GM19397 (cell line): ENCODE measurements at regions not wholly inside any gene's neighbourhood (a gene's known extent, or its start where the extent isn't known, plus 50 kb on each side); places are given as distances from the start of the nearest gene placed in this dataset.
"Not testable (repeated sequence)": the region's sequence is repeated elsewhere in the genome, so short reads cannot be mapped to it uniquely, and the experiment has no call there.

Experiments
- ATAC-seq: cut with Tn5 transposase; IDR thresholded peaks from one replicate; pipeline ENCODE4 v1.9.1; 2021; ENCODE audit warnings: mild to moderate bottlenecking, moderate library complexity; ENCODE audit not compliant: unreplicated experiment

GRCh38 chr22:49336483-49336882 lies 491.2 kb downstream of the BRD1 start:
- not testable (repeated sequence) for ATAC-seq

GRCh38 chr22:49334976-49335375 lies 492.7 kb downstream of the BRD1 start:
- no peak for ATAC-seq

- no peak for ATAC-seq
These were observed 493.3 kb downstream of the BRD1 start for GRCh38 chr22:49334449-49334789.

- ATAC-seq = no peak
These were observed 494.5 kb downstream of the BRD1 start for GRCh38 chr22:49333206-49333605.

- no peak for ATAC-seq
These were observed 495.0 kb downstream of the BRD1 start for GRCh38 chr22:49332691-49333090.

- ATAC-seq = no peak
These were observed 495.8 kb downstream of the BRD1 start for GRCh38 chr22:49331878-49332277.

GRCh38 chr22:49331223-49331815 lies 496.4 kb downstream of the BRD1 start:
- no peak for ATAC-seq

DNA sequence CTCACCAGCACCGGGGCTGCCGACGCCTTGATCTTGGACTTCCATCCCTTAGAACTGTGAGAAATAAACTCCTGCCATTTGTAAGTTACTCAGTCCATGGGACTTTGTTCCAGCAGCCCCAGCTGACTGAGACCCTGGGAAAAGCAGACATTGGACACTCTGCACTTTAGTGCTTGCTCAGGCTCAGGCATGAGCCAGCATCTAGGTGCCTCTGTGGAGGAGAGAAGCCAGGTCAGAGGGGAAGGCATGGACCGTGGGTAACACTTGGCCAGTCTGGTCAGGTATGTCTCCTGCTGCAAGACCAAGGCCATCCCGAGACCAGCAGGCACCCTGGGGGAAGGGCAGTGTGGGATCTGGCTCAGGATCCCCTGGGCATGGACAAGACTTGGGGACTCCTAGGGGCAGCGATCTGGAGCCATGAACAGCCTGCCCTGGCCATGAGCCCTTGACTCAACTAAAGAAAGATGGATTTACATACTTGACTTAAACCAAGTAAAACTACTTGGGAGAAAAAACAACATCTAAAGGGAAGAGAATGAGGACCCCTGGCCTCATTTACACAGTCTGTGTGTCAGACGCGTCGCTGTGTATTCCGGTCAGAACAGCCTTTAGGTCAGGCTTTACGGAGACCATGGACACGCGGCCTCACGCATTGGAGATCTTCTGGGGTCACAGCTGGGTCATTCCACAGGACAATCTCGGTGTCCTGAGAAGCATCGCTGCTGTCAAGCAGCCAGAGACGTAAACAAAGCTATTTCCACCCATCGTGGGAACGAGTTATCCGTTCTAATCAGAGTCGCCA lies 497.1 kb downstream of the BRD1 start:
- ATAC-seq = no peak

DNA sequence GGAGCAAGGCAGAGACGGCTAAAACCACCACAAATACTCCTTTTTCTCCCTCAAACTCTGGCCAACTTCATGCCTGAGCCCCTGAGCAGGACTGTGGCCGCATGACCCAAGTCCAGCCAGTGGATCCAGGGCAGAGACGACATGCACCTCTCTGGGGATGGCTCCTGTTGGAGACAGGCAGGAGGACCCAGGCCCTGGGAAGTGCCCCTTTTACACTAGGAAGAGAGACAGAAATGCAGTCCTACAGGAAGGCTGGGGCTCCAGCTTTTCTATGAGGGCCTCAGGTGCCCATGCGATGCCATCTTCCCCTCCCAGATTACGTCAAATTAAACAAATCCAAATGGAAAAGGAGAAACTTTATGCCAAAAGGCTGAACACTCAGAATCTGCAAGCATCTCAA lies 498.0 kb downstream of the BRD1 start:
- ATAC-seq = no peak

DNA sequence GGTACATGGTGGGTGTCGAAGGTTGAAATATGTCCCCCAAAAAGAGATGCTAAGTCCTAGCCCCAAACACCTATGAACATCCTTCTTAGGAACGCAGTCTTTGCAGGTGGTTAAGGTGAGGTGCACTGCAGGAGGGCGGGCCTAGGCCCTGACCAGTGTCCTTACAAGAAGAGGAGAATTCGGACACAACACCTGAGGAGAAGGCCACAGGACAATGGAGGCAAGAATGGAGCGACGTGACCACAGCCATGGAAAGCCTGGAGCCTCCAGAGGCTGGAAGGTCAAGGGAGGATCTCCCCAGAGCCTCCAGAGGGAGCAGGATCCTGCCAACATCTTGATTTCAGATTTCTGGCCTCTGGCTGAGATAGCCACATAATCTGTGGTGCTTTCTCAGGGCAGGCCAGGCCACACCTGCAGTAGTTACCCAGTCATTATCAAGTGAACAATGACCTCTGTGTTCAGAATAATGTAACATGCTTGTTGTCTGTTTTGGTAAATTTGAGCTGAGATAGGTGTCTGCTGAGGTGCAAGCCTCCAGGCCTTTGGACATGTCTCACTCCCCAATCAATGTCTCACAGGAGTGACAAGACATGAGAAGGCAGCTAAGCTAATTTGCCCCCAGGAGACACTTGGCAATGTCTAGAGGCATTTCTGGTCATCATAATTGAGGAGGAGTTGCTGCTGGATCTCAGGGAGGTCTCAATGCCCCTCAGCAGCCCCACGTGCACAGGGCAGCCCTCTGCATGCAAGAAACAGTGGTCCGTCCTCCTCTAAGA lies 498.9 kb downstream of the BRD1 start:
- ATAC-seq = no peak

- ATAC-seq = no peak
These were observed 499.6 kb downstream of the BRD1 start for GRCh38 chr22:49328118-49328475.

DNA sequence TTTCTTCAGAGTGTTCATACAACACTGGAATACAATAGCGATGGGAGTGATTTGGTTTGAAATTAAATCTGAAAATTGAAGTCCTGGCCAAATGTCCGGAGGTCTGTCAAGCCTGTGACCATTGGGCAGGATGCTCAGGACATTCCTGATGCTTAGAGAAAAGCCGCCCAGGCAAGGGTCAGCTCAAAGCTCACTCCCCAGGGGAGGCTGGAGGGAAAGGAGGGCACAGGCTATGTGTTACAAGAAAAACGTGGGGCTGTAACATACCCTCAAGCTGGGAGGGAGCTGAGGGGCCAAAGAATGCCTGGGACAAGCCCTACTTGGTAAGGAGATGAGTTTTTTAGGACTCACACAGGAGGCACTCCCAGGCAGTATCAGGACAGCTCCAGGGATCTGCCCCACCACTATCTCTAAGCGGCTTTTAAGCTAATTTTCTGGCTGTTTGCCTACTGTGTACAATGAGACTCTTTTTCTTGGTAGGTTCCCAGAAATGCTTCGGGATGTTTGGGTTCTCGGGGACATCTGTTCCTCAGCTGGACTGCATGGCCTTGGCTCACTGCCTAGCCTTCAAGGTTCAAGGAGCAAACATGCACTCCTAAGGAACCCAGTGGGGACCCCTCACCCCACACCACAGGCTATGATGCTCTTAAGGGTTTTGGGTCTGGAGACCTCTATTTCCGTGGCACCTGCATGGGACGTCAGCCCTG lies 500.1 kb downstream of the BRD1 start:
- ATAC-seq = no peak

GRCh38 chr22:49326558-49326957 lies 501.1 kb downstream of the BRD1 start:
- ATAC-seq = no peak

DNA sequence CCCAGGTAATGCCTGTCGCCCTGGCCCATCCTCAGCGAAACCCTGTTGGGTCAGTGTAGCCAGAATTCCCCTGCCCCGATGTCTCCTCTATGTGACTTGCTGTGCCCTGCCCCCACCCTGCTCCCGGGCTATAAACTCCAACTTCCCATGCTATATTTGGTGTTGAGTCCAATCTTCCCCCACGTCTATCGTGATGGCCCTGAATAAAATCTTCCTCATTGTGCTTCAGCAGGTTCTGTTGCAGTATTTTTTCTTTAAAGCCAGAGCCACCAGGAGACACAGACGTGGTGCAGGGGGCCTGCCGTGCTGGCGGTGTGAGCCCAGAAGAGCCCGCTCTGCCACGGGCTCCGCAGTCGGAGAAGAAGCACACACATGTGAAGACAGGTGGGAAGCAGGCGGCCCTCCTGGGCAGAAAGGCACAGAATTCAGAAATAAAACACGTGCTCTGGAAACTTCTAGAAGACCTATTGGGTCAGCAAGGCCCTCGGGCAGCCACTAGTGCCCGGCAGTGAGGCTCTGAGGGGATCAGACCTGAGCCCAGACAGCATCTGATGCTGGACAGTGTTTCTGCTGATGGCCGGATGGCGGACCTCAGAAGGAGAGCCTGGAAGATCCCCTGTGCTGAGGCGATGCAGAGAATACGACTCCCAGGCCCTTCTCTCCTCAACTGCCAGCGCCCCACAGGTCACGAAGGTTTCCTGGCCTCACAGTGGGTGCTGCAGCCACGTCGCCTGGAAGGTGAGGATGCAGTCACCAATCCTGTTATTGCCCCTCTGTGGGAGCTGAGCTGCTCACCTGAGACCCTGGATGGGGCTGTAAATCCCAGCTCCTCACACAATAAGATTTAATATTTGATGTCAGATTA lies 501.9 kb downstream of the BRD1 start:
- no peak for ATAC-seq

- ATAC-seq = no peak
These were observed 502.9 kb downstream of the BRD1 start for GRCh38 chr22:49324527-49325491.

DNA sequence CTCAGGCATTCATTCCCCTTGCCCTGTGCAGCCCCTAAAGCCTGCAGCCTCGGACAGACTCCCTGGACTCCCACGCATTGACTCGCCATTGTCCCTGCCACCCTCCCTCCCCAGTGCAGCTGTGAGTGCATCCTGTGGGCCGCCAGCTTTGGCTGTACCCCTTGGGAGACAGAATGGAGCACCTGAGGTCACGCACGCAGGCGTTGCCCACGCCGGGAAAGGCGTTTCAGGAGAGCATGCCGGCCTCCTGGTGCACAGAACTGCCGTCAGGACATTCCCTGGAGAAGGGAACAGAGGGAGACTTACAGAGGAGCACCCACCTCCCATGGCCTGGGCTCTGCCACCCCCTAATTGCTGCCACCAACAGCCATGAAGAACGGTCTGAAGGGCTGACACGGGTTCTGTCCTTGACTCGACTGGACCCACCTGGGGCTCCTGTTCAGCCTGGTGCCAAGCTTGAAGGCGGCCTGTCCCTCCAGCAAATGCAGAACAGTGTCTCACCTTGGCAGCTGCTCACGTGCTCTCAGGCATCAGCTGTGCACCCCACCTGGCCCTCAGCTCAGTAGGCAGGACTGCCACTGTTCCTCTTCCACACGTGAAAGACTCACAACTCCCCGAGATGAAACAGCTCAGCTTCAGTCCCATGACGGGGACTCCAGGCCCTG lies 503.8 kb downstream of the BRD1 start:
- no peak for ATAC-seq

DNA sequence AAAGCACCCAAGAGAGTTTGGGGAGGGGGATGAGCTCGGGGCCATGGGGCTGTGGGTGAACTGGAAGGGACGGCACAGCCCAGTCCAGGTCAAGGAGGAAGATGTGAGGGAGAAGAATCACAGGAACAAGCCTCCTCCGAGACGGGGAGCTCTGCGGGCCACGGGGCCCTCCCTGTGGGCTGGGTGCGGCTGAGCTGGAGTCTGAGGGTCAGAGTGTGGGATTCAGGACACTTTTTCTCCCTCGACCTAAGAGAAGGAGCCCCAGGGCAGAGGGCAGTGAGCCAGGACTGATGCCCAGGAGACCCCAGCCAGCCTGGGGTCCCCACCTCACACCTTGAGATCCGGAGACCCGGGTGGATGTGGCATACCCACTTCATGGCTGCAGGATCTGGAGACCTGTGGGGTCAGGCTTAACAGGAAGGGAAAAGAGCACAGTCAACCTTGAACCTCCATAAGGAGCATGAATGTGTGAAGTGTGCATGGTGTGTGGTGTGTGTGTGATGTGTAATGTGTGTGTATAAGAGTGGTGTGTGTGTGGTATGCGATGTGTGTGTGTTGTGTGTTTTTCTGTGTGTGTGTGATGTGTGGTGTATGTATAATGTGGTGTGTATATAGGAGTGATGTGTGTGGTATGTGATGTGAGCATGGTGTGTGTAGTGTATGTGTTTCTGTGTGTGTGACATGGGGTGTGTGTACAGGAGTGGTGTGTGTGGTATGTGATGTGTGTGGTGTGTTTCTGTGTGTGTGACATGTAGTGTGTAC lies 504.6 kb downstream of the BRD1 start:
- ATAC-seq = no peak

GRCh38 chr22:49322231-49322630 lies 505.4 kb downstream of the BRD1 start:
- no peak for ATAC-seq
